Caco-2 (cell line): ENCODE measurements at regions not wholly inside any gene's neighbourhood (a gene's known extent, or its start where the extent isn't known, plus 50 kb on each side); places are given as distances from the start of the nearest gene placed in this dataset.

ENCODE experiments used
- BruUV-seq: library from RNA; stranded (reverse); fragments of 400-500 nt; replicated peaks from 2 replicates; lab custom pipeline; 2021; lab: Mats Ljungman, UMichigan
- CTCF ChIA-PET: fragments of 300-600 bp; sonication (Branson Sonifier 250); formaldehyde crosslinking; loops from one replicate; lab custom pipeline; 2022; ENCODE audit warnings: antibody characterized with exemption; lab: Charles Lee
- POLR2A ChIA-PET: fragments of 300-600 bp; sonication (Branson Sonifier 250); formaldehyde crosslinking; loops from one replicate; lab custom pipeline; 2022; ENCODE audit warnings: antibody characterized with exemption; lab: Charles Lee
- DNase-seq, 2 experiments: peaks; one replicate each; pipeline versions ENCODE4 v3.0.0 to v3.0.0-alpha.2; 2020 to 2022
- H3K27me3 ChIP-seq: replicated peaks from 2 replicates; pipeline ENCODE4 v1.6.0; 2011; ENCODE audit warnings: low read length; ENCODE audit not compliant: control insufficient read depth, insufficient read depth
- H3K36me3 ChIP-seq: 2 replicates; pipeline ENCODE4 v1.5.1; 2011; ENCODE audit warnings: low read length; ENCODE audit not compliant: control insufficient read depth, insufficient read depth
- H3K4me1 ChIP-seq: fragments of 250-450 bp; sonication (Bioruptor Pico); 2 replicates; pipeline ENCODE4 v1.5.1; 2020; ENCODE audit warnings: mild to moderate bottlenecking
- H3K4me3 ChIP-seq: 2 replicates; pipeline ENCODE4 v1.5.1; 2011; ENCODE audit warnings: low read depth, mild to moderate bottlenecking, control low read depth, low read length
- H3K9me3 ChIP-seq: fragments of 250-450 bp; sonication (Bioruptor Pico); 2 replicates; pipeline ENCODE4 v1.5.1; 2020; ENCODE audit warnings: mild to moderate bottlenecking, moderate library complexity
- H3K27ac Mint-ChIP-seq: one replicate; pipeline ENCODE4 v1.8.0; 2022; ENCODE audit warnings: mixed read lengths; ENCODE audit not compliant: unreplicated experiment
- H3K27me3 Mint-ChIP-seq: one replicate; pipeline ENCODE4 v1.8.0; 2022; ENCODE audit warnings: mixed read lengths; ENCODE audit not compliant: insufficient read depth, unreplicated experiment
- H3K36me3 Mint-ChIP-seq: one replicate; pipeline ENCODE4 v1.8.0; 2022; ENCODE audit warnings: mild to moderate bottlenecking, mixed read lengths; ENCODE audit not compliant: insufficient read depth, unreplicated experiment
- H3K4me1 Mint-ChIP-seq: one replicate; pipeline ENCODE4 v1.8.0; 2022; ENCODE audit warnings: low read depth, mixed read lengths; ENCODE audit not compliant: unreplicated experiment
- H3K4me3 Mint-ChIP-seq: one replicate; pipeline ENCODE4 v1.8.0; 2022; ENCODE audit warnings: mild to moderate bottlenecking, moderate library complexity, mixed read lengths; ENCODE audit not compliant: unreplicated experiment
- H3K9me3 Mint-ChIP-seq: one replicate; pipeline ENCODE4 v1.8.0; 2022; ENCODE audit warnings: mixed read lengths; ENCODE audit not compliant: unreplicated experiment
- CTCF ChIP-seq, 2 experiments: fragments of 200-600 bp in 1 of 2; IDR thresholded peaks; 1 replicate in 1 of 2; 2 replicates in 1 of 2; pipeline versions ENCODE4 v1.5.1 to v1.8.0; 2011 to 2022; ENCODE audit warnings: antibody characterized with exemption in 1 of 2, control low read depth in 1 of 2, inconsistent platforms in 1 of 2, low read depth in 1 of 2, low read length in 1 of 2, mild to moderate bottlenecking in 1 of 2, moderate library complexity in 1 of 2; ENCODE audit not compliant: insufficient read depth in 1 of 2, severe bottlenecking in 1 of 2, unreplicated experiment in 1 of 2
- intact Hi-C: fragments of 100-400 bp; cut with micrococcal nuclease; formaldehyde crosslinking; loops from one replicate; pipeline ENCODE4 v1.10.0; 2022; ENCODE audit not compliant: unreplicated experiment

GRCh38 chr13:59304596-59304995 lies 859.1 kb downstream of the DIAPH3 start:
- Mint-ChIP-seq H3K9me3 (peaks cover 27% of the 10 kb centered on the region), H3K36me3 (no peaks in the 10 kb centered on the region), H3K4me3 (no peak overlapping the region), H3K27ac (no peak overlapping the region), H3K4me1 (no peaks in the 10 kb centered on the region), H3K27me3 (no peaks in the 10 kb centered on the region)
- no peak for TF ChIP-seq CTCF (IDR thresholded peaks at IDR 0.05; ENCODE audit: insufficient read depth in 1 of 2, low read depth in 1 of 2, low read length in 1 of 2, severe bottlenecking in 1 of 2, unreplicated experiment in 1 of 2)
- Histone ChIP-seq H3K9me3 (no peaks in the 10 kb centered on the region), H3K4me1 (no peaks in the 10 kb centered on the region), H3K4me3 (no peak overlapping the region), H3K36me3 (no peaks in the 10 kb centered on the region), H3K27me3 (no peaks in the 10 kb centered on the region)
- ChIA-PET POLR2A (no interaction called here), CTCF (no interaction called here)
- intact Hi-C loops: loop anchor here (5.0 kb wide), 1 partner anchor 913 kb away; no protein-coding TSS in a partner anchor
- DNase-seq: no peak
- BruUV-seq: no TSS peak

GRCh38 chr13:59305896-59306295 lies 857.8 kb downstream of the DIAPH3 start:
- ChIA-PET CTCF (interaction anchor here (0.6 kb wide), 1 partner anchor 75 kb away, joined by 3 read pairs; no protein-coding TSS in a partner anchor), POLR2A (no interaction called here)
- H3K9me3 Mint-ChIP-seq: peaks cover 27% of the 10 kb centered on the region
- no peaks in the 10 kb centered on the region for H3K27me3 Mint-ChIP-seq
- H3K36me3 Mint-ChIP-seq: no peaks in the 10 kb centered on the region
- no peak overlapping the region for H3K4me3 ChIP-seq
- no peak for DNase-seq
- H3K36me3 ChIP-seq: no peaks in the 10 kb centered on the region
- H3K4me1 Mint-ChIP-seq: no peaks in the 10 kb centered on the region
- no peaks in the 10 kb centered on the region for H3K9me3 ChIP-seq
- intact Hi-C loops: no loop called here
- no TSS peak for BruUV-seq
- H3K27ac Mint-ChIP-seq: no peak overlapping the region
- no peak for TF ChIP-seq CTCF (IDR thresholded peaks at IDR 0.05; ENCODE audit: insufficient read depth in 1 of 2, low read depth in 1 of 2, low read length in 1 of 2, severe bottlenecking in 1 of 2, unreplicated experiment in 1 of 2)
- no peaks in the 10 kb centered on the region for H3K27me3 ChIP-seq
- H3K4me1 ChIP-seq: no peaks in the 10 kb centered on the region
- no peak overlapping the region for H3K4me3 Mint-ChIP-seq

GRCh38 chr13:59312776-59313175 lies 851.0 kb downstream of the DIAPH3 start:
- intact Hi-C loops: no loop called here
- Histone ChIP-seq H3K4me3 (no peak overlapping the region), H3K36me3 (no peaks in the 10 kb centered on the region), H3K4me1 (peaks cover 6% of the 10 kb centered on the region; the same call in 1 of the 2 replicates), H3K27me3 (no peaks in the 10 kb centered on the region), H3K9me3 (no peaks in the 10 kb centered on the region)
- BruUV-seq: no TSS peak
- H3K27me3 Mint-ChIP-seq: no peaks in the 10 kb centered on the region
- ChIA-PET CTCF (no interaction called here), POLR2A (no interaction called here)
- H3K27ac Mint-ChIP-seq: no peak overlapping the region
- H3K9me3 Mint-ChIP-seq: peaks cover 22% of the 10 kb centered on the region
- H3K4me1 Mint-ChIP-seq: peaks cover 9% of the 10 kb centered on the region
- DNase-seq: no peak
- H3K36me3 Mint-ChIP-seq: no peaks in the 10 kb centered on the region
- H3K4me3 Mint-ChIP-seq: no peak overlapping the region
- no peak for TF ChIP-seq CTCF (IDR thresholded peaks at IDR 0.05; ENCODE audit: insufficient read depth in 1 of 2, low read depth in 1 of 2, low read length in 1 of 2, severe bottlenecking in 1 of 2, unreplicated experiment in 1 of 2)
